ENCODE measurements at regions not wholly inside any gene's neighbourhood (a gene's known extent, or its start where the extent isn't known, plus 50 kb on each side); places are given as distances from the start of the nearest gene placed in this dataset.

DNA sequence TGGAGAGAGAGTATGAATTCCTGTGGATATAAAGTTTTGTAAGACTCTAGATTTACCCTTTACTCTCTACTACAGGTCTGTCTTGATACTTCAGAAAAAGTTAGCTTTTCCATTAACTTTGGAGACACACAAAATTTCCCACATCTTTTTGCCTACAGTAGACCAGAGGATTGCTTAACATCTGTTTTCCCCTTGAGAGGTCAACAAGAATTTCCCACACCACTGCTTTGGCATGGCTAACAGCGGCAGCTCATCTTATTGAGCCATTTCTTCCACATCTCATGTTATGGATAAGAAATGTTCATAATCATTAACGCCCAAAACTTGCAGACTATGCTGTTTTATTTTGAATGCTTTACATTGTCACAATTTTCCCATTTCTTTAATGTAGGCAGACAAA lies 273.6 kb upstream of the RGPD4 start:
- TF ChIP-seq, protein P1, sequence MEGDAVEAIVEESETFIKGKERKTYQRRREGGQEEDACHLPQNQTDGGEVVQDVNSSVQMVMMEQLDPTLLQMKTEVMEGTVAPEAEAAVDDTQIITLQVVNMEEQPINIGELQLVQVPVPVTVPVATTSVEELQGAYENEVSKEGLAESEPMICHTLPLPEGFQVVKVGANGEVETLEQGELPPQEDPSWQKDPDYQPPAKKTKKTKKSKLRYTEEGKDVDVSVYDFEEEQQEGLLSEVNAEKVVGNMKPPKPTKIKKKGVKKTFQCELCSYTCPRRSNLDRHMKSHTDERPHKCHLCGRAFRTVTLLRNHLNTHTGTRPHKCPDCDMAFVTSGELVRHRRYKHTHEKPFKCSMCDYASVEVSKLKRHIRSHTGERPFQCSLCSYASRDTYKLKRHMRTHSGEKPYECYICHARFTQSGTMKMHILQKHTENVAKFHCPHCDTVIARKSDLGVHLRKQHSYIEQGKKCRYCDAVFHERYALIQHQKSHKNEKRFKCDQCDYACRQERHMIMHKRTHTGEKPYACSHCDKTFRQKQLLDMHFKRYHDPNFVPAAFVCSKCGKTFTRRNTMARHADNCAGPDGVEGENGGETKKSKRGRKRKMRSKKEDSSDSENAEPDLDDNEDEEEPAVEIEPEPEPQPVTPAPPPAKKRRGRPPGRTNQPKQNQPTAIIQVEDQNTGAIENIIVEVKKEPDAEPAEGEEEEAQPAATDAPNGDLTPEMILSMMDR (IDR thresholded peaks at IDR 0.05), result no peak
- no peak for TF ChIP-seq POLR2A (IDR thresholded peaks at IDR 0.05)
